ENCODE measurements at regions not wholly inside any gene's neighbourhood (a gene's known extent, or its start where the extent isn't known, plus 50 kb on each side); places are given as distances from the start of the nearest gene placed in this dataset.

DNA sequence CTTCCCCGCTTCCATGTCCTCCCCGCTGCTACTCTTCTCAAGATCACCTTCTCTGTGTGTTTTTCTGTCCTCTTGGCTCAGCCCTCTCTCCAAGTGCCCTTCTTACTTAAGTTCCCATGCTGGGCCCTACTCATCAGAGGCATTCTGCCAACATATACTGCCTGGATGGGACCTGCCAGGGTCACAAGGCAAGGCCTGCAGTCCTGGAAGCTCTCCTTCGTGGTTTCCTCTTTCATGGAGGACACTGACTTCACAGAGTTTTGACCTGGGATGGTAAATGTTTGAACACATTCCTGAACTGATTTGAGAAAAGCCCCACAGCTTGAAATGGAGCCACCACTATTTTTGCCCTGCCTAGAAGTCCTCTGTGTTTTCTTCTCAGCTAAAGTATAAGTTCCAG lies 140.9 kb downstream of the TMEM30B start:
- Histone ChIP-seq H3K36me3 (no peaks in the 10 kb centered on the region), H3K9me3 (peaks cover 0 to 3% (median 1%) of the 10 kb centered on the region in 4 donors), H3K27ac (replicated peaks in 1 of 4) (no peak overlapping the region), H3K4me1 (peaks cover 0 to 7% (median 6%) of the 10 kb centered on the region in 4 donors), H3K27me3 (no peaks in the 10 kb centered on the region), H3K4me3 (no peak overlapping the region)
- DNase-seq (ENCODE audit: extremely low spot score), result no peak
- intact Hi-C loops (cut with DNase I), result no loop called here
- WGBS, result 82% methylated on average over 3 of the region's 3 CpGs
- TF ChIP-seq EP300 (IDR thresholded peaks at IDR 0.05), result no peak
- TF ChIP-seq POLR2AphosphoS5 (IDR thresholded peaks at IDR 0.05), result no peak
- TF ChIP-seq CTCF (IDR thresholded peaks at IDR 0.05), result no peak
- no peak for TF ChIP-seq POLR2A (IDR thresholded peaks at IDR 0.05; ENCODE audit: low read depth)

DNA sequence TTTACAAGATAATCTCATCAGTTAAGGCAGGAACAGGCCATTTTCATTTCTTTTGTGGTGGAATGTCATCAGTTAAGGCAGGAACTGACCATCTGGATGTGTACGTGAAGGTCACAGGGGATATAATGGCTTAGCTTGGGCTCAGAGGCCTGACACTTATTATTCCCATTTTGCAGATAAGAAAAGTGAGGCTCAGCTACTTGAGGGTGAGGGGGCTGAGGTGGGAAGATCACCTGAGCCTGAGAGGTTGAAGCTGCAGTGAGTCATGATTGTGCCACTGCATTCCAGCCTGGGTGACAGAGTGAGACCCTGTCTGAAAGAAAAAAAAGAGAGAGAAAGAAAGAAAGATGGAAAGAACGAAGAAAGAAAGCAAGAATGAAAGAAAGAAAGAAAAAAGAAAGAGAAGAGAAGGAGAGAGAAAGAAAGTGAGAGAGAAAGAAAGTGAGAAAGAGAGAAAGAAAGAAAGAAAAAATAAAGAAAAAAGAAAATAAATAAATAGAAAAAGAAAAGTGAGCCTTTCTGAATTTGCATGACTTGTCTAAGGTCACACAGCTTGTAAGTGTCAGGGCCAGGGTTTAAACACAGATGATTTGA lies 142.0 kb downstream of the TMEM30B start:
- TF ChIP-seq POLR2AphosphoS5 (IDR thresholded peaks at IDR 0.05), result no peak
- no peak for TF ChIP-seq EP300 (IDR thresholded peaks at IDR 0.05)
- no peak for TF ChIP-seq CTCF (IDR thresholded peaks at IDR 0.05)
- TF ChIP-seq POLR2A (IDR thresholded peaks at IDR 0.05; ENCODE audit: low read depth), result no peak
- intact Hi-C loops (cut with DNase I), result no loop called here
- Histone ChIP-seq H3K36me3 (no peaks in the 10 kb centered on the region), H3K4me3 (no peak overlapping the region), H3K27me3 (no peaks in the 10 kb centered on the region), H3K9me3 (peaks cover 0 to 2% (median 1%) of the 10 kb centered on the region in 4 donors), H3K27ac (replicated peaks in 1 of 4) (no peak overlapping the region), H3K4me1 (no peaks in the 10 kb centered on the region)
- 88% methylated on average over 2 of the region's 2 CpGs for WGBS
- DNase-seq (ENCODE audit: extremely low spot score), result no peak

DNA sequence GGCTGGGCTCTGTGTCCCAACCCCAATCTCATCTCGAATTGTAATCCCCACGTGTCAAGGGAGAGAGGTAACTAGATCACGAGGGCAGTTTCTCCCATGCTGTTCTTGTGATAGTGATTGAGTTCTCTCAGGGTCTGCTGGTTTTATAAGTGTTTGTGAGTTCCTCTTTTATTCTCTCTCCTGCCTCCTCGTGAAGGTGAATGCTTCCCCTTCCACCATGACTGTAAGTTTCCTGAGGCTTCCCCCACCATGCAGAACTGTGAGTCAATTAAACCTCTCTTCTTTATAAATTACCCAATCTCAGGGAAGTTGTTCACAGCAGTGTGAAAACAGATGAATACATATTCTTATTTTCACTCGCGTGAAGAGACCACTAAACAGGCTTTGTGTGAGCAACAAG lies 148.2 kb downstream of the TMEM30B start:
- no peak for TF ChIP-seq POLR2AphosphoS5 (IDR thresholded peaks at IDR 0.05)
- no peak for TF ChIP-seq POLR2A (IDR thresholded peaks at IDR 0.05; ENCODE audit: low read depth)
- no peak for TF ChIP-seq CTCF (IDR thresholded peaks at IDR 0.05)
- no peak for TF ChIP-seq EP300 (IDR thresholded peaks at IDR 0.05)
- intact Hi-C loops (cut with DNase I), result no loop called here
- Histone ChIP-seq H3K9me3 (no peaks in the 10 kb centered on the region), H3K4me1 (peaks cover 0 to 15% (median 13%) of the 10 kb centered on the region in 4 donors), H3K4me3 (no peak overlapping the region), H3K27me3 (no peaks in the 10 kb centered on the region), H3K27ac (replicated peaks in 1 of 4) (no peak overlapping the region), H3K36me3 (no peaks in the 10 kb centered on the region)
- no peak for DNase-seq (ENCODE audit: extremely low spot score)
- WGBS, result 86% methylated on average over 6 of the region's 6 CpGs

DNA sequence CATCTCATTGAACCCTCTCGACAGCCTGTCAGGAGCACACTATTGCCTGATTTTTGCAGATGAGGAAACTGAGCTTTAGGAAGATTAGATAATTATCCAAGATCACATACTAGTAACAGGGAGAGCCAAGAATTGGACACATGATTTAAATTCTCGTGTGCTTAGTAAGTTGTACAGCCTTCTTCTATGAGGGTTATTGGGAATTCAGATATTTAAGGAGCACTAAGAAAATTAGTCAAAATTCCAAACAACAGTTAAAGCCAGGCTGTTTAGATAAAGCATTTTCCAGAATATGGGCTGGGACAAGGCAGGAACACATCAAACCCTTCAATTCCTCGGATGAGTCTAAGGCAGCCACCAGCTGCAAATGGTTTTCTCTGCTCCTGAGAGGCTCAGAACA lies 148.8 kb downstream of the TMEM30B start:
- H3K4me1 ChIP-seq, result peaks cover 0 to 20% (median 14%) of the 10 kb centered on the region in 4 donors
- no peak for DNase-seq (ENCODE audit: extremely low spot score)
- intact Hi-C loops (cut with DNase I), result no loop called here
- no peak overlapping the region for H3K27ac ChIP-seq (replicated peaks in 1 of 4)
- H3K4me3 ChIP-seq, result no peak overlapping the region
- H3K9me3 ChIP-seq, result no peaks in the 10 kb centered on the region
- no peak for TF ChIP-seq POLR2A (IDR thresholded peaks at IDR 0.05; ENCODE audit: low read depth)
- no peak for TF ChIP-seq CTCF (IDR thresholded peaks at IDR 0.05)
- TF ChIP-seq POLR2AphosphoS5 (IDR thresholded peaks at IDR 0.05), result no peak
- no peak for TF ChIP-seq EP300 (IDR thresholded peaks at IDR 0.05)
- H3K27me3 ChIP-seq, result no peaks in the 10 kb centered on the region
- 70% methylated on average over 3 of the region's 3 CpGs for WGBS
- no peaks in the 10 kb centered on the region for H3K36me3 ChIP-seq
